ENCODE measurements at regions not wholly inside any gene's neighbourhood (a gene's known extent, or its start where the extent isn't known, plus 50 kb on each side); places are given as distances from the start of the nearest gene placed in this dataset.

DNA sequence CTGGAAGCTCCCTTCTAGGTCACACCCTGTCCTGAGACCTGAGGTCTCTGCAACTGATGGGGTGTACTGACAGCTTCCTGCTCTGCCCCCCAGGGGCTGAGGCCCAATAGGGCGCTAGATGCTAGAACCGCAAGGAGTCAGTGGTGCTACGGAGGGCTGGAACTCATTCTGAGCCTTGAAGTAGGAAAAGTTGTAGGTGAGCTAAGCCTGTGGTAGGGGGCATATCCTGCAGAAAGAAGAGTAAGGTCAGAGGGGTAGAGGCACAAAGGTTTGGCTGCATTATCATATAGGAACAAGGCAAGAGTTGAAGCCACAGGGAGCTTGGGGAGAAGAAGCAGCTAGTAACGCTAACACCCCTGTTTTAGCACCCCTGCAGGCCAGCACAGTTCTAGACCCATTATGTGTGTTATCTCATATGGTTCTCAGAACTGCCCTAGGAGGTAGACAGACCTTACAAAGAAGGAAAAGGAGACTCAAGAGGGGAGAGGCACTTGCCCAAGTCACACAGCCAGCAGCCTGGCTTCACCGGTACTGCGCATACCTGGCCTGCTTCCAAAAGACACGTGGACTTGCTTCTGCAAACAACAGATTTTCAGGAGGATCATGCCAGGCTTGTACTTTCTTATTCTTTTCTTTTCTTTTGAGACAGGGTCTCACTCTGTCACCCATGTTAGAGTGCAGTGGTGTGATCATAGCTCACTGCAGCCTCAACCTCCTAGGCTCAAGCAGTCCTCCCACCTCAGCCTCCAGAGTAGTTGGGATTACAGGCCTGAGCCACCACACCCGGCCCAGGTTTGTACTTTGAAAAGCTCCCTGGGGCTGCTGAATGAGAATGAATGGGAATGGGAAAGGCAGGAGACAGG is 156.1 kb downstream of the MRPL14 start (continued):
- TF ChIP-seq, protein P1, sequence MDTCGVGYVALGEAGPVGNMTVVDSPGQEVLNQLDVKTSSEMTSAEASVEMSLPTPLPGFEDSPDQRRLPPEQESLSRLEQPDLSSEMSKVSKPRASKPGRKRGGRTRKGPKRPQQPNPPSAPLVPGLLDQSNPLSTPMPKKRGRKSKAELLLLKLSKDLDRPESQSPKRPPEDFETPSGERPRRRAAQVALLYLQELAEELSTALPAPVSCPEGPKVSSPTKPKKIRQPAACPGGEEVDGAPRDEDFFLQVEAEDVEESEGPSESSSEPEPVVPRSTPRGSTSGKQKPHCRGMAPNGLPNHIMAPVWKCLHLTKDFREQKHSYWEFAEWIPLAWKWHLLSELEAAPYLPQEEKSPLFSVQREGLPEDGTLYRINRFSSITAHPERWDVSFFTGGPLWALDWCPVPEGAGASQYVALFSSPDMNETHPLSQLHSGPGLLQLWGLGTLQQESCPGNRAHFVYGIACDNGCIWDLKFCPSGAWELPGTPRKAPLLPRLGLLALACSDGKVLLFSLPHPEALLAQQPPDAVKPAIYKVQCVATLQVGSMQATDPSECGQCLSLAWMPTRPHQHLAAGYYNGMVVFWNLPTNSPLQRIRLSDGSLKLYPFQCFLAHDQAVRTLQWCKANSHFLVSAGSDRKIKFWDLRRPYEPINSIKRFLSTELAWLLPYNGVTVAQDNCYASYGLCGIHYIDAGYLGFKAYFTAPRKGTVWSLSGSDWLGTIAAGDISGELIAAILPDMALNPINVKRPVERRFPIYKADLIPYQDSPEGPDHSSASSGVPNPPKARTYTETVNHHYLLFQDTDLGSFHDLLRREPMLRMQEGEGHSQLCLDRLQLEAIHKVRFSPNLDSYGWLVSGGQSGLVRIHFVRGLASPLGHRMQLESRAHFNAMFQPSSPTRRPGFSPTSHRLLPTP (IDR thresholded peaks at IDR 0.05; ENCODE audit: borderline replicate concordance, extremely low read depth, insufficient read length), result no peak
- TF ChIP-seq, protein P2, sequence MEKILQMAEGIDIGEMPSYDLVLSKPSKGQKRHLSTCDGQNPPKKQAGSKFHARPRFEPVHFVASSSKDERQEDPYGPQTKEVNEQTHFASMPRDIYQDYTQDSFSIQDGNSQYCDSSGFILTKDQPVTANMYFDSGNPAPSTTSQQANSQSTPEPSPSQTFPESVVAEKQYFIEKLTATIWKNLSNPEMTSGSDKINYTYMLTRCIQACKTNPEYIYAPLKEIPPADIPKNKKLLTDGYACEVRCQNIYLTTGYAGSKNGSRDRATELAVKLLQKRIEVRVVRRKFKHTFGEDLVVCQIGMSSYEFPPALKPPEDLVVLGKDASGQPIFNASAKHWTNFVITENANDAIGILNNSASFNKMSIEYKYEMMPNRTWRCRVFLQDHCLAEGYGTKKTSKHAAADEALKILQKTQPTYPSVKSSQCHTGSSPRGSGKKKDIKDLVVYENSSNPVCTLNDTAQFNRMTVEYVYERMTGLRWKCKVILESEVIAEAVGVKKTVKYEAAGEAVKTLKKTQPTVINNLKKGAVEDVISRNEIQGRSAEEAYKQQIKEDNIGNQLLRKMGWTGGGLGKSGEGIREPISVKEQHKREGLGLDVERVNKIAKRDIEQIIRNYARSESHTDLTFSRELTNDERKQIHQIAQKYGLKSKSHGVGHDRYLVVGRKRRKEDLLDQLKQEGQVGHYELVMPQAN (IDR thresholded peaks at IDR 0.05; ENCODE audit: borderline replicate concordance), result no peak
- TF ChIP-seq HEY1 (CRISPR knock-in tag; IDR thresholded peaks at IDR 0.05; ENCODE audit: borderline replicate concordance) (no peak), SRSF3 (IDR thresholded peaks at IDR 0.05; ENCODE audit: insufficient read depth, low read length) (no peak), ZSCAN29 (IDR thresholded peaks at IDR 0.05) (no peak), ZNF24 (IDR thresholded peaks at IDR 0.05) (no peak), POU5F1 (IDR thresholded peaks at IDR 0.05; ENCODE audit: borderline replicate concordance, low read depth, low read length, partially characterized antibody) (no peak), ZNF778 (CRISPR knock-in tag; IDR thresholded peaks at IDR 0.05) (no peak), SMAD4 (CRISPR knock-in tag; conservative IDR thresholded peaks at IDR 0.05) (peak; percentile 67; the same call in 1 of the 2 replicates), CREM (IDR thresholded peaks at IDR 0.05; ENCODE audit: low read depth) (0 out of 2 replicates have a peak, but pooled peaks have one; percentile 13), HDAC2 (IDR thresholded peaks at IDR 0.05) (peak; percentile 47; the same call in 1 of the 2 replicates), DIDO1 (tag; IDR thresholded peaks at IDR 0.05; ENCODE audit: low read depth) (no peak)
- TF ChIP-seq, protein P3, sequence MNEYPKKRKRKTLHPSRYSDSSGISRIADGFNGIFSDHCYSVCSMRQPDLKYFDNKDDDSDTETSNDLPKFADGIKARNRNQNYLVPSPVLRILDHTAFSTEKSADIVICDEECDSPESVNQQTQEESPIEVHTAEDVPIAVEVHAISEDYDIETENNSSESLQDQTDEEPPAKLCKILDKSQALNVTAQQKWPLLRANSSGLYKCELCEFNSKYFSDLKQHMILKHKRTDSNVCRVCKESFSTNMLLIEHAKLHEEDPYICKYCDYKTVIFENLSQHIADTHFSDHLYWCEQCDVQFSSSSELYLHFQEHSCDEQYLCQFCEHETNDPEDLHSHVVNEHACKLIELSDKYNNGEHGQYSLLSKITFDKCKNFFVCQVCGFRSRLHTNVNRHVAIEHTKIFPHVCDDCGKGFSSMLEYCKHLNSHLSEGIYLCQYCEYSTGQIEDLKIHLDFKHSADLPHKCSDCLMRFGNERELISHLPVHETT (CRISPR knock-in tag; conservative IDR thresholded peaks at IDR 0.05 in 1 of 2, IDR thresholded peaks at IDR 0.05 in 1 of 2), result peak in 1 of 2 experiments; percentile 55; a peak in 1 of 4 replicates
- TF ChIP-seq, protein P4, sequence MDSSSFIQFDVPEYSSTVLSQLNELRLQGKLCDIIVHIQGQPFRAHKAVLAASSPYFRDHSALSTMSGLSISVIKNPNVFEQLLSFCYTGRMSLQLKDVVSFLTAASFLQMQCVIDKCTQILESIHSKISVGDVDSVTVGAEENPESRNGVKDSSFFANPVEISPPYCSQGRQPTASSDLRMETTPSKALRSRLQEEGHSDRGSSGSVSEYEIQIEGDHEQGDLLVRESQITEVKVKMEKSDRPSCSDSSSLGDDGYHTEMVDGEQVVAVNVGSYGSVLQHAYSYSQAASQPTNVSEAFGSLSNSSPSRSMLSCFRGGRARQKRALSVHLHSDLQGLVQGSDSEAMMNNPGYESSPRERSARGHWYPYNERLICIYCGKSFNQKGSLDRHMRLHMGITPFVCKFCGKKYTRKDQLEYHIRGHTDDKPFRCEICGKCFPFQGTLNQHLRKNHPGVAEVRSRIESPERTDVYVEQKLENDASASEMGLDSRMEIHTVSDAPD (CRISPR knock-in tag; IDR thresholded peaks at IDR 0.05), result 0 out of 2 replicates have a peak, but pooled peaks have one; percentile 30
- TF ChIP-seq, protein P5, sequence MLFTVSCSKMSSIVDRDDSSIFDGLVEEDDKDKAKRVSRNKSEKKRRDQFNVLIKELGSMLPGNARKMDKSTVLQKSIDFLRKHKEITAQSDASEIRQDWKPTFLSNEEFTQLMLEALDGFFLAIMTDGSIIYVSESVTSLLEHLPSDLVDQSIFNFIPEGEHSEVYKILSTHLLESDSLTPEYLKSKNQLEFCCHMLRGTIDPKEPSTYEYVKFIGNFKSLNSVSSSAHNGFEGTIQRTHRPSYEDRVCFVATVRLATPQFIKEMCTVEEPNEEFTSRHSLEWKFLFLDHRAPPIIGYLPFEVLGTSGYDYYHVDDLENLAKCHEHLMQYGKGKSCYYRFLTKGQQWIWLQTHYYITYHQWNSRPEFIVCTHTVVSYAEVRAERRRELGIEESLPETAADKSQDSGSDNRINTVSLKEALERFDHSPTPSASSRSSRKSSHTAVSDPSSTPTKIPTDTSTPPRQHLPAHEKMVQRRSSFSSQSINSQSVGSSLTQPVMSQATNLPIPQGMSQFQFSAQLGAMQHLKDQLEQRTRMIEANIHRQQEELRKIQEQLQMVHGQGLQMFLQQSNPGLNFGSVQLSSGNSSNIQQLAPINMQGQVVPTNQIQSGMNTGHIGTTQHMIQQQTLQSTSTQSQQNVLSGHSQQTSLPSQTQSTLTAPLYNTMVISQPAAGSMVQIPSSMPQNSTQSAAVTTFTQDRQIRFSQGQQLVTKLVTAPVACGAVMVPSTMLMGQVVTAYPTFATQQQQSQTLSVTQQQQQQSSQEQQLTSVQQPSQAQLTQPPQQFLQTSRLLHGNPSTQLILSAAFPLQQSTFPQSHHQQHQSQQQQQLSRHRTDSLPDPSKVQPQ (CRISPR knock-in tag; IDR thresholded peaks at IDR 0.05; ENCODE audit: borderline replicate concordance), result no peak

All from K562 (cell line).